CD14-positive monocyte (primary cell): ENCODE measurements at regions not wholly inside any gene's neighbourhood (a gene's known extent, or its start where the extent isn't known, plus 50 kb on each side); places are given as distances from the start of the nearest gene placed in this dataset.

ENCODE experiments used
- DNase-seq, 3 donors: peaks; one replicate each; pipeline ENCODE4 v3.0.0-alpha.2; 2011 to 2022
- H2AFZ ChIP-seq: 2 replicates; pipeline ENCODE4 v1.6.0; 2012; ENCODE audit warnings: mild to moderate bottlenecking, low read depth, low read length, inconsistent platforms; ENCODE audit not compliant: insufficient read depth, poor library complexity, severe bottlenecking
- H3K27ac ChIP-seq, 2 donors: 1 replicate in 1 of 2; 2 replicates in 1 of 2; pipeline ENCODE4 v1.5.1; 2012 to 2013; ENCODE audit warnings: low read length in 2 of 2, control low read depth in 1 of 2, inconsistent platforms in 1 of 2, low read depth in 1 of 2, mild to moderate bottlenecking in 1 of 2
- H3K27me3 ChIP-seq, 2 donors: one replicate each; pipeline versions ENCODE4 v1.6.0 to v1.6.1; 2011 to 2013; ENCODE audit warnings: low read length in 2 of 2; ENCODE audit not compliant: control insufficient read depth in 2 of 2, insufficient read depth in 2 of 2
- H3K36me3 ChIP-seq, 2 donors: replicated peaks in 1 of 2; 1 replicate in 1 of 2; 2 replicates in 1 of 2; pipeline versions ENCODE4 v1.5.1 to v1.6.1; 2012 to 2013; ENCODE audit warnings: low read length in 2 of 2, control low read depth in 1 of 2, inconsistent platforms in 1 of 2, mild to moderate bottlenecking in 1 of 2; ENCODE audit not compliant: insufficient read depth in 2 of 2, control insufficient read depth in 1 of 2
- H3K4me1 ChIP-seq, 2 donors: 1 replicate in 1 of 2; 2 replicates in 1 of 2; pipeline versions ENCODE4 v1.5.1 to v1.6.1; 2012 to 2013; ENCODE audit warnings: low read length in 2 of 2, control low read depth in 1 of 2, inconsistent platforms in 1 of 2, mild to moderate bottlenecking in 1 of 2, moderate library complexity in 1 of 2; ENCODE audit not compliant: insufficient read depth in 2 of 2, control insufficient read depth in 1 of 2
- H3K4me2 ChIP-seq: replicated peaks from 2 replicates; pipeline ENCODE3; 2012; ENCODE audit warnings: low read length, moderate library complexity, mild to moderate bottlenecking; ENCODE audit not compliant: poor library complexity, severe bottlenecking; ENCODE audit errors: extremely low read depth
- H3K4me3 ChIP-seq, 3 experiments: fragments of 200-600 bp in 1 of 3; sonication (generic) in 1 of 3; replicated peaks in 1 of 3; 1 replicate in 2 of 3; 2 replicates in 1 of 3; pipeline ENCODE4 v1.5.1; 2011 to 2013; ENCODE audit warnings: low read length in 3 of 3, mild to moderate bottlenecking in 3 of 3, control low read depth in 2 of 3, low read depth in 2 of 3, inconsistent platforms in 1 of 3, moderate library complexity in 1 of 3
- H3K79me2 ChIP-seq: 2 replicates; pipeline ENCODE4 v1.6.0; 2012; ENCODE audit warnings: mild to moderate bottlenecking, control low read depth, inconsistent platforms, low read length, moderate library complexity; ENCODE audit not compliant: insufficient read depth
- H3K9ac ChIP-seq: 2 replicates; pipeline ENCODE4 v1.6.0; 2017; ENCODE audit warnings: low read length, mild to moderate bottlenecking; ENCODE audit not compliant: insufficient read depth, poor library complexity, severe bottlenecking
- H3K9me3 ChIP-seq, 2 donors: replicated peaks in 1 of 2; 1 replicate in 1 of 2; 2 replicates in 1 of 2; pipeline versions ENCODE4 v1.5.1 to v1.6.1; 2012 to 2013; ENCODE audit warnings: low read length in 2 of 2, control low read depth in 1 of 2; ENCODE audit not compliant: control insufficient read depth in 1 of 2, insufficient read depth in 1 of 2
- H4K20me1 ChIP-seq: 2 replicates; pipeline ENCODE4 v1.6.0; 2012; ENCODE audit warnings: mild to moderate bottlenecking, low read length, control low read depth, moderate library complexity; ENCODE audit not compliant: insufficient read depth
- H3K27ac Mint-ChIP-seq, 7 donors: one replicate each; pipeline ENCODE4 v1.8.0; 2020; ENCODE audit warnings: mild to moderate bottlenecking in 7 of 7, mixed read lengths in 7 of 7, moderate library complexity in 6 of 7, inconsistent platforms in 2 of 7
- H3K27me3 Mint-ChIP-seq, 3 donors: one replicate each; pipeline ENCODE4 v1.8.0; 2021 to 2022; ENCODE audit warnings: low read depth in 3 of 3, mild to moderate bottlenecking in 3 of 3, mixed read lengths in 3 of 3, moderate library complexity in 3 of 3, inconsistent platforms in 1 of 3
- H3K36me3 Mint-ChIP-seq, 2 donors: one replicate each; pipeline ENCODE4 v1.8.0; 2020; ENCODE audit warnings: mixed read lengths in 2 of 2, inconsistent platforms in 1 of 2, mild to moderate bottlenecking in 1 of 2
- H3K4me1 Mint-ChIP-seq: one replicate; pipeline ENCODE4 v1.8.0; 2020; ENCODE audit warnings: mild to moderate bottlenecking, mixed read lengths
- H3K4me3 Mint-ChIP-seq, 2 donors: one replicate each; pipeline ENCODE4 v1.8.0; 2020; ENCODE audit warnings: mild to moderate bottlenecking in 2 of 2, mixed read lengths in 2 of 2, moderate library complexity in 1 of 2
- H3K9me3 Mint-ChIP-seq, 7 donors: one replicate each; pipeline ENCODE4 v1.8.0; 2020 to 2022; ENCODE audit warnings: mixed read lengths in 7 of 7, mild to moderate bottlenecking in 6 of 7, moderate library complexity in 6 of 7, inconsistent platforms in 2 of 7
- WGBS: methylation state at CpG from one replicate; pipeline ENCODE4 v1.1.5; 2013; ENCODE audit warnings: missing lambda C conversion rate; ENCODE audit not compliant: insufficient coverage; 5-methylcytosine and 5-hydroxymethylcytosine counted together
- intact Hi-C, 2 donors: fragments of 100-400 bp; cut with micrococcal nuclease; formaldehyde crosslinking; loops; one replicate each; pipeline versions ENCODE4 v1.15.0 to v1.15.1; 2023
- TF ChIP-seq, protein P1 (sequence below): fragments of 200-600 bp; IDR thresholded peaks from one replicate; pipeline ENCODE4 v1.8.0; 2022; ENCODE audit warnings: antibody characterized with exemption, mild to moderate bottlenecking

DNA sequence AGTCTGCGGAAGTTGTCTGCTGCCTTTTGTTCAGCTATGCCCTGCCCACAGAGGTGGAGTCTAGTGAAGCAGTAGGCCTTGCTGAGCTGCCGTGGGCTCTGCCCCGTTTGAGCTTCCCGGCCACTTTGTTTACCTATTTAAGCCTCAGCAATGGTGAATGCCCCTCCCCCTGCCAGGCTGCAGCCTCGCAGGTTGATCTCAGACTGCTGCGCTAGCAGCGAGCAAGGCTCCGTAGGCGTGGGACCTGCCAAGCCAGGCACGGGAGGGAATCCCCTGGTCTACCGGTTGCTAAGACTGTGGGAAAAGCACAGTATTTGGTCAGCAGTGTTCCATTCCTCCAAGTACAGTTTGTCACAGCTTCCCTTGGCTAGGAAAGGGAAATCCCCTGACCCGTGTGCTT lies 143.6 kb downstream of the DYRK2 start:
- peaks cover 0 to 13% (median 9%) of the 10 kb centered on the region in 7 donors for H3K9me3 Mint-ChIP-seq
- no peak overlapping the region for H3K4me3 ChIP-seq
- H3K27ac ChIP-seq, result no peak overlapping the region
- no peaks in the 10 kb centered on the region for H3K36me3 ChIP-seq
- H3K27me3 ChIP-seq, result no peaks in the 10 kb centered on the region
- H3K4me2 ChIP-seq, result no peak overlapping the region
- H3K9me3 ChIP-seq, result peaks cover 3 to 8% of the 10 kb centered on the region in 2 donors
- no peaks in the 10 kb centered on the region for H4K20me1 ChIP-seq
- H3K9ac ChIP-seq, result no peak overlapping the region
- intact Hi-C loops, result no loop called here
- H3K4me3 Mint-ChIP-seq, result no peak overlapping the region
- H3K27me3 Mint-ChIP-seq, result peaks cover 0 to 3% (median 2%) of the 10 kb centered on the region in 3 donors
- no peaks in the 10 kb centered on the region for H3K4me1 ChIP-seq
- H3K79me2 ChIP-seq, result no peaks in the 10 kb centered on the region
- TF ChIP-seq, protein P1, sequence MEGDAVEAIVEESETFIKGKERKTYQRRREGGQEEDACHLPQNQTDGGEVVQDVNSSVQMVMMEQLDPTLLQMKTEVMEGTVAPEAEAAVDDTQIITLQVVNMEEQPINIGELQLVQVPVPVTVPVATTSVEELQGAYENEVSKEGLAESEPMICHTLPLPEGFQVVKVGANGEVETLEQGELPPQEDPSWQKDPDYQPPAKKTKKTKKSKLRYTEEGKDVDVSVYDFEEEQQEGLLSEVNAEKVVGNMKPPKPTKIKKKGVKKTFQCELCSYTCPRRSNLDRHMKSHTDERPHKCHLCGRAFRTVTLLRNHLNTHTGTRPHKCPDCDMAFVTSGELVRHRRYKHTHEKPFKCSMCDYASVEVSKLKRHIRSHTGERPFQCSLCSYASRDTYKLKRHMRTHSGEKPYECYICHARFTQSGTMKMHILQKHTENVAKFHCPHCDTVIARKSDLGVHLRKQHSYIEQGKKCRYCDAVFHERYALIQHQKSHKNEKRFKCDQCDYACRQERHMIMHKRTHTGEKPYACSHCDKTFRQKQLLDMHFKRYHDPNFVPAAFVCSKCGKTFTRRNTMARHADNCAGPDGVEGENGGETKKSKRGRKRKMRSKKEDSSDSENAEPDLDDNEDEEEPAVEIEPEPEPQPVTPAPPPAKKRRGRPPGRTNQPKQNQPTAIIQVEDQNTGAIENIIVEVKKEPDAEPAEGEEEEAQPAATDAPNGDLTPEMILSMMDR, result no peak
- H2AFZ ChIP-seq, result no peak overlapping the region
- no peak for DNase-seq
- no peak overlapping the region for H3K27ac Mint-ChIP-seq
- H3K4me1 Mint-ChIP-seq, result no peaks in the 10 kb centered on the region
- WGBS, result 98% methylated on average over 10 of the region's 12 CpGs
- no peaks in the 10 kb centered on the region for H3K36me3 Mint-ChIP-seq

DNA sequence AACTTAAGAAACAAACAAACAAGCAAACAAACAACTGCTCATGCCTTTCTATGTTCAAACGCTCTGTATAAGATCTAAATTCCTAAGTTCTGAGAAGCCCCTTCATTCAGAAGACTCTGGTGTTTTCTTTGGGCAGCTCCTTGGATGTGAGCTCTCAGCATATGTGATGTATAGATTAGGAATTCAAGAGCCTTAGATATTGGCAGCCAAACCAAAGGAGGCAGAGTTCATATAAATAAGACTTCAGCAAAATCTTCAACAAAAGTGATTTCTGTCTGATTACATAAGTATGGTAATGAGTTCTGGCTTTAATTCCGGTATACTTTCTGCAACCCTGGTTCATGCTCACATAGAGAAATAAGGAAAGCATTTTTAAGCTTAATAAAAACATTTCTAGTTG lies 145.6 kb downstream of the DYRK2 start:
- DNase-seq, result no peak
- Histone ChIP-seq H3K9me3 (peaks cover 3 to 8% of the 10 kb centered on the region in 2 donors), H3K79me2 (no peaks in the 10 kb centered on the region), H4K20me1 (no peaks in the 10 kb centered on the region), H3K4me2 (no peak overlapping the region), H3K4me3 (no peak overlapping the region), H2AFZ (no peak overlapping the region), H3K9ac (no peak overlapping the region), H3K27ac (no peak overlapping the region), H3K36me3 (no peaks in the 10 kb centered on the region), H3K27me3 (no peaks in the 10 kb centered on the region), H3K4me1 (no peaks in the 10 kb centered on the region)
- intact Hi-C loops, result no loop called here
- no peaks in the 10 kb centered on the region for H3K36me3 Mint-ChIP-seq
- H3K27me3 Mint-ChIP-seq, result peaks cover 0 to 3% (median 3%) of the 10 kb centered on the region in 3 donors
- no CpG with 5 or more reads among the region's 2 CpGs for WGBS
- TF ChIP-seq, protein P1, result no peak
- no peaks in the 10 kb centered on the region for H3K4me1 Mint-ChIP-seq
- no peak overlapping the region for H3K4me3 Mint-ChIP-seq
- H3K27ac Mint-ChIP-seq, result no peak overlapping the region
- H3K9me3 Mint-ChIP-seq, result peaks cover 0 to 13% (median 11%) of the 10 kb centered on the region in 7 donors
